K562 (cell line): ENCODE measurements at regions not wholly inside any gene's neighbourhood (a gene's known extent, or its start where the extent isn't known, plus 50 kb on each side); places are given as distances from the start of the nearest gene placed in this dataset.

Experiments
- ATAC-seq: fragments of 200-7000 bp; cut with Tn5 transposase; 3 replicates; pipeline ENCODE4 v1.9.1; 2020; ENCODE audit warnings: moderate library complexity
- BruUV-seq: library from RNA; stranded (reverse); fragments of 400-500 nt; replicated peaks from 2 replicates; lab custom pipeline; 2021; lab: Mats Ljungman, UMichigan
- CTCF ChIA-PET: fragments of 300-600 bp; formaldehyde crosslinking; extraction: SDS; loops from one replicate; lab custom pipeline; 2021; ENCODE audit warnings: low intra/inter-chr PET ratio; lab: Yijun Ruan, JAX
- POLR2A ChIA-PET: fragments of 300-600, 350-650 bp; sonication (Branson Sonifier 250); formaldehyde crosslinking; extraction: SDS; loops from one replicate; lab custom pipeline; 2021; ENCODE audit warnings: antibody characterized with exemption, inconsistent platforms; lab: Yijun Ruan, JAX
- DNase-seq, 4 experiments: peaks; one replicate each; pipeline versions ENCODE4 v3.0.0 to v3.0.0-alpha.2; 2011 to 2018; ENCODE audit warnings: low spot score in 3 of 4, mixed read lengths in 3 of 4; ENCODE audit errors: extremely low read depth in 1 of 4
- FAIRE-seq: peaks from 2 replicates; lab custom pipeline; 2011; peaks lifted over from hg19 to GRCh38; lab: Jason Lieb, UNC
- H2AFZ ChIP-seq: 2 replicates; pipeline ENCODE4 v1.6.0; 2011; ENCODE audit warnings: low read depth, low read length, control low read depth, inconsistent platforms
- H3K27ac ChIP-seq: fragments of 200-600 bp; 3 replicates; pipeline ENCODE4 v1.8.0; 2011; ENCODE audit warnings: low read depth, mild to moderate bottlenecking, control low read depth, inconsistent platforms, low read length, moderate library complexity, mixed read lengths; ENCODE audit errors: extremely low read depth
- H3K27me3 ChIP-seq, 2 experiments: fragments of 300-600 bp in 1 of 2; 2 replicates in 1 of 2; 3 replicates in 1 of 2; pipeline versions ENCODE4 v1.6.0 to v1.8.0; 2011; ENCODE audit warnings: inconsistent platforms in 2 of 2, low read length in 2 of 2, mild to moderate bottlenecking in 1 of 2, mixed read lengths in 1 of 2, moderate library complexity in 1 of 2; ENCODE audit not compliant: control insufficient read depth in 2 of 2, insufficient read depth in 2 of 2
- H3K36me3 ChIP-seq: fragments of 300-600 bp; 3 replicates; pipeline ENCODE4 v1.8.0; 2011; ENCODE audit warnings: mild to moderate bottlenecking, low read length, inconsistent platforms; ENCODE audit not compliant: control insufficient read depth, insufficient read depth
- H3K4me1 ChIP-seq, 2 experiments: fragments of 200-600 bp in 1 of 2; replicated peaks in 1 of 2; 2 replicates in 1 of 2; 3 replicates in 1 of 2; pipeline versions ENCODE4 v1.5.1 to v1.8.0; 2011; ENCODE audit warnings: inconsistent platforms in 2 of 2, low read length in 2 of 2, mild to moderate bottlenecking in 1 of 2, mixed read lengths in 1 of 2, moderate library complexity in 1 of 2; ENCODE audit not compliant: control insufficient read depth in 2 of 2, insufficient read depth in 2 of 2
- H3K4me2 ChIP-seq: 2 replicates; pipeline ENCODE4 v1.6.1; 2011; ENCODE audit warnings: low read length, control low read depth, inconsistent platforms, mixed read lengths; ENCODE audit not compliant: insufficient read depth
- H3K4me3 ChIP-seq: fragments of 200-600 bp; sonication (generic), shearing (Covaris generic); 2 replicates; pipeline ENCODE4 v1.5.1; 2016; ENCODE audit warnings: control low read depth, inconsistent platforms
- H3K79me2 ChIP-seq: fragments of 200-600 bp; 3 replicates; pipeline ENCODE4 v1.8.0; 2011; ENCODE audit warnings: low read length, inconsistent platforms; ENCODE audit not compliant: control insufficient read depth, insufficient read depth
- H3K9ac ChIP-seq, 2 experiments: 2 replicates each; pipeline versions ENCODE4 v1.6.0 to v1.6.1; 2011; ENCODE audit warnings: low read depth in 2 of 2, low read length in 2 of 2, control low read depth in 1 of 2, inconsistent platforms in 1 of 2, mild to moderate bottlenecking in 1 of 2, mixed read lengths in 1 of 2; ENCODE audit not compliant: insufficient read depth in 1 of 2
- H3K9me1 ChIP-seq: one replicate; pipeline ENCODE4 v1.6.0; 2011; ENCODE audit warnings: inconsistent platforms, mild to moderate bottlenecking, low read length, moderate library complexity; ENCODE audit not compliant: control insufficient read depth, insufficient read depth
- H3K9me3 ChIP-seq: replicated peaks from 2 replicates; pipeline ENCODE4 v1.5.1; 2011; ENCODE audit warnings: low read depth, low read length, inconsistent platforms; ENCODE audit not compliant: control insufficient read depth, insufficient read depth
- H4K20me1 ChIP-seq: replicated peaks from 2 replicates; pipeline ENCODE4 v1.6.1; 2011; ENCODE audit warnings: low read length, inconsistent platforms, mixed read lengths; ENCODE audit not compliant: control insufficient read depth, insufficient read depth
- BRF1 ChIP-seq: IDR thresholded peaks from 3 replicates; pipeline ENCODE4 v1.6.1; 2011; ENCODE audit warnings: borderline replicate concordance, mild to moderate bottlenecking; ENCODE audit not compliant: insufficient read length; ENCODE audit errors: extremely low read depth
- CBFA2T3 ChIP-seq: fragments of 450-650 bp; IDR thresholded peaks from 2 replicates; pipeline ENCODE4 v1.6.1; 2017
- ELF2 ChIP-seq: fragments of 250-450 bp; sonication (Bioruptor Pico); IDR thresholded peaks from 2 replicates; pipeline ENCODE4 v1.5.0; 2021; ENCODE audit warnings: mild to moderate bottlenecking
- FOSL1 ChIP-seq: fragments of 200-800 bp; sonication (Bioruptor generic); conservative IDR thresholded peaks from 2 replicates; pipeline ENCODE4 v1.6.1; 2016; ENCODE audit warnings: missing genetic modification characterization, missing compliant biosample characterization
- ID3 ChIP-seq, 2 experiments: fragments of 250-450 bp in 1 of 2; fragments of 450-650 bp in 1 of 2; sonication (Bioruptor Pico) in 1 of 2; IDR thresholded peaks; 2 replicates each; pipeline versions ENCODE4 v1.6.1 to v1.8.0; 2016 to 2021; ENCODE audit warnings: mild to moderate bottlenecking in 2 of 2, moderate library complexity in 2 of 2, missing compliant biosample characterization in 1 of 2, missing genetic modification characterization in 1 of 2
- ILF3 ChIP-seq: fragments of 450-650 bp; IDR thresholded peaks from 2 replicates; pipeline ENCODE4 v1.6.1; 2018; ENCODE audit warnings: antibody characterized with exemption, mild to moderate bottlenecking, moderate library complexity, borderline replicate concordance
- MTA2 ChIP-seq: fragments of 450-650 bp; IDR thresholded peaks from 2 replicates; pipeline ENCODE4 v1.6.1; 2016; ENCODE audit warnings: low read depth
- MYNN ChIP-seq, 2 experiments: sonication (generic); formaldehyde crosslinking in 1 of 2; IDR thresholded peaks; 2 replicates each; pipeline versions ENCODE4 v1.5.0 to v1.6.1; 2016 to 2020; ENCODE audit warnings: antibody characterized with exemption in 1 of 2, missing genetic modification reagents in 1 of 2
- NCOA6 ChIP-seq: fragments of 450-650 bp; IDR thresholded peaks from 2 replicates; pipeline ENCODE4 v1.6.1; 2017; ENCODE audit warnings: mild to moderate bottlenecking
- NFIX ChIP-seq: fragments of 250-450 bp; sonication (Bioruptor Pico); IDR thresholded peaks from 2 replicates; pipeline ENCODE4 v1.4.0; 2020; ENCODE audit warnings: low read depth, mild to moderate bottlenecking, moderate library complexity
- NFRKB ChIP-seq: fragments of 450-650 bp; IDR thresholded peaks from 2 replicates; pipeline ENCODE4 v1.6.1; 2016; ENCODE audit warnings: low read depth
- PHB2 ChIP-seq: fragments of 450-650 bp; IDR thresholded peaks from 2 replicates; pipeline ENCODE4 v1.6.1; 2017; ENCODE audit warnings: low read depth
- PKNOX1 ChIP-seq: fragments of 450-650 bp; IDR thresholded peaks from 2 replicates; pipeline ENCODE4 v1.6.1; 2016
- POLR2A ChIP-seq: fragments of 450-650 bp; conservative IDR thresholded peaks from 2 replicates; pipeline ENCODE4 v1.6.1; 2016
- SMAD3 ChIP-seq: fragments of 450-650 bp; formaldehyde crosslinking; conservative IDR thresholded peaks from 2 replicates; pipeline ENCODE4 v1.4.0; 2020; ENCODE audit warnings: mild to moderate bottlenecking
- TFAM ChIP-seq: fragments of 250-450 bp; sonication (Bioruptor Pico); conservative IDR thresholded peaks from 2 replicates; pipeline ENCODE4 v1.5.0; 2021; ENCODE audit warnings: mild to moderate bottlenecking, moderate library complexity
- TFAP4 ChIP-seq: sonication (generic); formaldehyde crosslinking; IDR thresholded peaks from 2 replicates; pipeline ENCODE4 v1.8.0; 2022; ENCODE audit warnings: missing genetic modification reagents, mild to moderate bottlenecking, moderate library complexity, borderline replicate concordance
- ZFP36 ChIP-seq: fragments of 150-350 bp; IDR thresholded peaks from 2 replicates; pipeline ENCODE4 v1.6.1; 2018; ENCODE audit warnings: low read length, low read depth; ENCODE audit not compliant: partially characterized antibody
- ZNF184 ChIP-seq: sonication (generic); formaldehyde crosslinking; IDR thresholded peaks from 2 replicates; pipeline ENCODE4 v1.5.0; 2020; ENCODE audit warnings: missing genetic modification reagents
- ZNF197 ChIP-seq: fragments of 200-800 bp; sonication (Bioruptor generic); IDR thresholded peaks from 2 replicates; pipeline ENCODE4 v1.6.1; 2016; ENCODE audit warnings: low read depth, missing genetic modification characterization, missing compliant biosample characterization
- WGBS: fragments of 100-300 bp; shearing (Covaris generic); methylation state at CpG from one replicate; pipeline ENCODE4 v1.1.6; 2016; ENCODE audit warnings: low coverage, mixed read lengths; ENCODE audit not compliant: insufficient coverage; ENCODE audit errors: missing lambda C conversion rate; 5-methylcytosine and 5-hydroxymethylcytosine counted together
- in situ Hi-C: fragments of 300-500 bp; cut with MboI; formaldehyde crosslinking; loops from 4 replicates; pipeline ENCODE4 v1.15.0; 2018; ENCODE audit warnings: inconsistent platforms, mixed read lengths
- intact Hi-C: fragments of 100-400 bp; cut with micrococcal nuclease; formaldehyde crosslinking; loops from 2 replicates; pipeline ENCODE4 v1.14.2; 2022

GRCh38 chr3:174495311-174495710, 363.8 kb upstream of the NAALADL2 start:
- FAIRE-seq = no peak
- Histone ChIP-seq H3K36me3 (no peaks in the 10 kb centered on the region), H3K9me1 (no peaks in the 10 kb centered on the region), H3K9me3 (no peaks in the 10 kb centered on the region; the same call in 1 of the 2 replicates), H3K4me3 (no peak overlapping the region), H3K27me3 (no peaks in the 10 kb centered on the region), H4K20me1 (no peaks in the 10 kb centered on the region), H3K79me2 (no peaks in the 10 kb centered on the region), H2AFZ (no peak overlapping the region), H3K27ac (no peak overlapping the region), H3K4me1 (no peaks in the 10 kb centered on the region), H3K4me2 (no peak overlapping the region), H3K9ac (no peak overlapping the region)
- in situ Hi-C loops = no loop called here
- ChIA-PET CTCF (no interaction called here), POLR2A (no interaction called here)
- no peak for TF ChIP-seq ILF3
- TF ChIP-seq BRF1 = no peak
- TF ChIP-seq MTA2 = no peak
- TF ChIP-seq ZNF184 (CRISPR knock-in tag) = no peak
- no peak for TF ChIP-seq CBFA2T3
- no peak for TF ChIP-seq FOSL1 (tag)
- no peak for TF ChIP-seq ZNF197 (CRISPR knock-in tag)
- TF ChIP-seq NCOA6 = no peak
- no peak for TF ChIP-seq POLR2A
- TF ChIP-seq ZFP36 = no peak
- TF ChIP-seq NFIX (CRISPR knock-in tag) = no peak
- TF ChIP-seq TFAM (CRISPR knock-in tag) = no peak
- TF ChIP-seq ELF2 = no peak
- no peak for TF ChIP-seq TFAP4 (CRISPR knock-in tag)
- TF ChIP-seq NFRKB = no peak
- no peak for TF ChIP-seq PKNOX1
- TF ChIP-seq MYNN (IDR thresholded peaks at IDR 0.05) = no peak
- no peak for TF ChIP-seq MYNN (CRISPR knock-in tag; IDR thresholded peaks at IDR 0.05)
- TF ChIP-seq SMAD3 = no peak
- TF ChIP-seq ID3 (CRISPR knock-in tag; IDR thresholded peaks at IDR 0.05) = no peak
- no peak for TF ChIP-seq ID3 (tag; IDR thresholded peaks at IDR 0.05)
- TF ChIP-seq PHB2 = no peak
- WGBS = 2% methylated on average over 4 of the region's 4 CpGs
- ATAC-seq = no peak
- intact Hi-C loops = no loop called here
- BruUV-seq = no TSS peak
- no peak for DNase-seq
